C4-2B (cell line): ENCODE measurements at regions not wholly inside any gene's neighbourhood (a gene's known extent, or its start where the extent isn't known, plus 50 kb on each side); places are given as distances from the start of the nearest gene placed in this dataset.

Experiments
- ZFX ChIP-seq: fragments of 450-650 bp; IDR thresholded peaks from 2 replicates; pipeline ENCODE4 v1.6.1; 2017
- TF ChIP-seq, protein P1 (sequence below): fragments of 450-650 bp; conservative IDR thresholded peaks from 2 replicates; pipeline ENCODE4 v1.5.1; 2017; ENCODE audit warnings: mild to moderate bottlenecking

DNA sequence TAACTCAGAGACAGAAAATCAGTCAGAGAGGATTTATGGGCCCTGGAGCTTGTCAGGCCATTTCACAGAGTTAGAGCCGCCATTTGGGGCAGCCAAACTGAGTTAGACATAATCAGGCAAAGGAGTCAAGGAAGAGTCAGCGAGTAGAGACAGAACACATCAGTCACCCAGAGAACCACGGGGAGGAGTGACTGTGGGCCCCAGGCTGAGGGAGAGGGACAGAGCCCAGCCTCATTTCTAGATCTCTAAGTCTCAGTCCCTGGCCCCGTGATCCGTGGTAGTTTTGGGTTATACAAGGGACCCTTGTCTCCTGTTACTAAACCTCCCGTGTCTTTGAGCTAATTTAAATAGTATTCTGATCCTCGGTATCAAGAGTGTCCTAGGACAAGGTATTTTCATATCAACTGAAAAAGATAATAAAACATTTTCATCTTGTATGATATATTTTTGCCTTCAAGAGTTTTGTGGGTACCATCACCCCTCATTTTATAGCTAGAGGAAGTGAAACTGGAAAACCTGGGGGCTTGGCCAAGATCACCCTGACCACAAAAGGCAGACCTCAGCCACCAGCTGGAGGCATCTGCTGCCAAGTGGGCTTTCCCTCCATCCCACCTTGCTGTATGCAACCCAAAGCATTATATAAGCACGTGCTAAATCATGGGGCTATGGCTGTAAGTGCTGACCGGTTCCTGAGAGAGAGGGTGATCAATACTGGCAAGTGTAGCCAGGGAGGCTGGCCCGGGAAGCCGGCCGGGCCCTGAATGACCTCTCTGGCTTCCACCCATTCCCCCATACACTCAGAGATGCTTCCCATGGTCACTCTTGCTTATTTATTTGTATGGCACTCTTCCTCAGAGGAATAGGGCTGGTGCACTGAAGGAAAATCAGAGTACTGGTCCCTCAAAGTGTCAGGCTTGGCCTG, 204.1 kb downstream of the BCOR start:
- TF ChIP-seq, protein P1, sequence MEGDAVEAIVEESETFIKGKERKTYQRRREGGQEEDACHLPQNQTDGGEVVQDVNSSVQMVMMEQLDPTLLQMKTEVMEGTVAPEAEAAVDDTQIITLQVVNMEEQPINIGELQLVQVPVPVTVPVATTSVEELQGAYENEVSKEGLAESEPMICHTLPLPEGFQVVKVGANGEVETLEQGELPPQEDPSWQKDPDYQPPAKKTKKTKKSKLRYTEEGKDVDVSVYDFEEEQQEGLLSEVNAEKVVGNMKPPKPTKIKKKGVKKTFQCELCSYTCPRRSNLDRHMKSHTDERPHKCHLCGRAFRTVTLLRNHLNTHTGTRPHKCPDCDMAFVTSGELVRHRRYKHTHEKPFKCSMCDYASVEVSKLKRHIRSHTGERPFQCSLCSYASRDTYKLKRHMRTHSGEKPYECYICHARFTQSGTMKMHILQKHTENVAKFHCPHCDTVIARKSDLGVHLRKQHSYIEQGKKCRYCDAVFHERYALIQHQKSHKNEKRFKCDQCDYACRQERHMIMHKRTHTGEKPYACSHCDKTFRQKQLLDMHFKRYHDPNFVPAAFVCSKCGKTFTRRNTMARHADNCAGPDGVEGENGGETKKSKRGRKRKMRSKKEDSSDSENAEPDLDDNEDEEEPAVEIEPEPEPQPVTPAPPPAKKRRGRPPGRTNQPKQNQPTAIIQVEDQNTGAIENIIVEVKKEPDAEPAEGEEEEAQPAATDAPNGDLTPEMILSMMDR, result no peak
- no peak for TF ChIP-seq ZFX
